Mesothelial cell of epicardium (in vitro differentiated cells): ENCODE measurements at regions not wholly inside any gene's neighbourhood (a gene's known extent, or its start where the extent isn't known, plus 50 kb on each side); places are given as distances from the start of the nearest gene placed in this dataset.

Experiments
- DNase-seq, 2 experiments: peaks; one replicate each; pipeline ENCODE4 v3.0.0; 2021; ENCODE audit warnings: low spot score in 2 of 2; ENCODE audit not compliant: unreplicated experiment in 2 of 2
- H3K27ac Mint-ChIP-seq: 2 replicates; pipeline ENCODE4 v1.8.0; 2021; ENCODE audit warnings: mixed read lengths
- H3K27me3 Mint-ChIP-seq: 2 replicates; pipeline ENCODE4 v1.8.0; 2021; ENCODE audit warnings: low read depth, mixed read lengths
- H3K36me3 Mint-ChIP-seq: 2 replicates; pipeline ENCODE4 v1.8.0; 2021; ENCODE audit warnings: mixed read lengths
- H3K4me1 Mint-ChIP-seq: 2 replicates; pipeline ENCODE4 v1.8.0; 2021; ENCODE audit warnings: mixed read lengths
- H3K4me3 Mint-ChIP-seq: 2 replicates; pipeline ENCODE4 v1.8.0; 2021; ENCODE audit warnings: mild to moderate bottlenecking, moderate library complexity, mixed read lengths
- H3K9me3 Mint-ChIP-seq: 2 replicates; pipeline ENCODE4 v1.8.0; 2021; ENCODE audit warnings: mixed read lengths
- TF ChIP-seq, protein P1 (sequence below): fragments of 200-600 bp; sonication (generic); IDR thresholded peaks from one replicate; pipeline ENCODE4 v1.5.0; 2021; ENCODE audit warnings: antibody characterized with exemption; ENCODE audit not compliant: unreplicated experiment

- H3K4me1 Mint-ChIP-seq = no peaks in the 10 kb centered on the region
- H3K27me3 Mint-ChIP-seq = peaks cover 9% of the 10 kb centered on the region
- TF ChIP-seq, protein P1, sequence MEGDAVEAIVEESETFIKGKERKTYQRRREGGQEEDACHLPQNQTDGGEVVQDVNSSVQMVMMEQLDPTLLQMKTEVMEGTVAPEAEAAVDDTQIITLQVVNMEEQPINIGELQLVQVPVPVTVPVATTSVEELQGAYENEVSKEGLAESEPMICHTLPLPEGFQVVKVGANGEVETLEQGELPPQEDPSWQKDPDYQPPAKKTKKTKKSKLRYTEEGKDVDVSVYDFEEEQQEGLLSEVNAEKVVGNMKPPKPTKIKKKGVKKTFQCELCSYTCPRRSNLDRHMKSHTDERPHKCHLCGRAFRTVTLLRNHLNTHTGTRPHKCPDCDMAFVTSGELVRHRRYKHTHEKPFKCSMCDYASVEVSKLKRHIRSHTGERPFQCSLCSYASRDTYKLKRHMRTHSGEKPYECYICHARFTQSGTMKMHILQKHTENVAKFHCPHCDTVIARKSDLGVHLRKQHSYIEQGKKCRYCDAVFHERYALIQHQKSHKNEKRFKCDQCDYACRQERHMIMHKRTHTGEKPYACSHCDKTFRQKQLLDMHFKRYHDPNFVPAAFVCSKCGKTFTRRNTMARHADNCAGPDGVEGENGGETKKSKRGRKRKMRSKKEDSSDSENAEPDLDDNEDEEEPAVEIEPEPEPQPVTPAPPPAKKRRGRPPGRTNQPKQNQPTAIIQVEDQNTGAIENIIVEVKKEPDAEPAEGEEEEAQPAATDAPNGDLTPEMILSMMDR = no peak
- peaks cover 13% of the 10 kb centered on the region for H3K9me3 Mint-ChIP-seq
- no peak for DNase-seq
- H3K36me3 Mint-ChIP-seq = no peaks in the 10 kb centered on the region
- H3K27ac Mint-ChIP-seq = no peak overlapping the region
- no peak overlapping the region for H3K4me3 Mint-ChIP-seq
Measured at GRCh38 chr9:108496846-108497245, 358.9 kb downstream of the ACTL7B start.

GRCh38 chr9:108489567-108489966 lies 366.2 kb downstream of the ACTL7B start:
- H3K27me3 Mint-ChIP-seq = peaks cover under 1% of the 10 kb centered on the region
- no peaks in the 10 kb centered on the region for H3K4me1 Mint-ChIP-seq
- TF ChIP-seq, protein P1 = no peak
- DNase-seq = no peak
- no peak overlapping the region for H3K27ac Mint-ChIP-seq
- no peaks in the 10 kb centered on the region for H3K36me3 Mint-ChIP-seq
- H3K9me3 Mint-ChIP-seq = no peaks in the 10 kb centered on the region
- no peak overlapping the region for H3K4me3 Mint-ChIP-seq

- TF ChIP-seq, protein P1 = no peak
- Mint-ChIP-seq H3K4me3 (no peak overlapping the region), H3K9me3 (no peaks in the 10 kb centered on the region), H3K27ac (no peak overlapping the region), H3K36me3 (no peaks in the 10 kb centered on the region), H3K27me3 (no peaks in the 10 kb centered on the region), H3K4me1 (no peaks in the 10 kb centered on the region)
- DNase-seq = no peak
Measured at GRCh38 chr9:108486831-108487230, 369.0 kb downstream of the ACTL7B start.

- Mint-ChIP-seq H3K4me1 (no peaks in the 10 kb centered on the region), H3K4me3 (no peak overlapping the region), H3K27me3 (no peaks in the 10 kb centered on the region), H3K27ac (no peak overlapping the region), H3K36me3 (no peaks in the 10 kb centered on the region), H3K9me3 (no peaks in the 10 kb centered on the region)
- TF ChIP-seq, protein P1 = no peak
- no peak for DNase-seq
Measured at GRCh38 chr9:108484468-108484867, 371.3 kb downstream of the ACTL7B start.

DNA sequence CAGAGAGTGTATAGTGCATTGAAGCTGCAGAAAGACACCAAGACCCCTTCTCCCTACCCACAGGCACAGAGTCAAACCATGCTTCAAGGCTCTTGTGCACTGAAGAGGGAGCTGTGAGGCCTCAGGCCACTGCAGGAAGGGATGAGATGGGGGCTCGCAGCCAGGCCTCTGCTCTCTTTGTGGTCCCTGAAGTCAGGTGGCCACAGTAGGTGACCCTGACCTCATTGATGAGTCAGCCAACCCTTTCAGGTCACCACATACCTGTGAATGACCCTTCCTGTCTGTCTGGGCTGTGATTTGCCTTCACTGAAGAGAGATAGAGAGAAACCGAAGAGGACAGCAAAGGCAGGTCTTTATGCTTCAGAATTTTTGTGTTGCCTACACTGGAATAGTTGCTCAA lies 372.1 kb downstream of the ACTL7B start:
- H3K9me3 Mint-ChIP-seq = no peaks in the 10 kb centered on the region
- H3K4me1 Mint-ChIP-seq = peaks cover 5% of the 10 kb centered on the region
- TF ChIP-seq, protein P1 = no peak
- no peaks in the 10 kb centered on the region for H3K27me3 Mint-ChIP-seq
- DNase-seq = no peak
- H3K4me3 Mint-ChIP-seq = no peak overlapping the region
- no peak overlapping the region for H3K27ac Mint-ChIP-seq
- H3K36me3 Mint-ChIP-seq = no peaks in the 10 kb centered on the region
